Heart right ventricle (tissue), 16 donors: ENCODE measurements at regions not wholly inside any gene's neighbourhood (a gene's known extent, or its start where the extent isn't known, plus 50 kb on each side); places are given as distances from the start of the nearest gene placed in this dataset.

Experiments used
- ATAC-seq, 8 donors: fragments of 200-7000 bp; cut with Tn5 transposase; one replicate each; pipeline ENCODE4 v1.9.1; 2020; ENCODE audit warnings: mild to moderate bottlenecking in 8 of 8, moderate library complexity in 8 of 8, moderate number of reproducible peaks in 1 of 8
- DNase-seq, 2 donors: peaks; one replicate each; pipeline ENCODE4 v3.0.0-alpha.2; 2020
- H3K27ac ChIP-seq, 10 donors: fragments of 200-600 bp; sonication (generic) in 2 of 10; one replicate each; pipeline versions ENCODE4 v1.5.0 to v1.8.0; 2020 to 2022; ENCODE audit warnings: mild to moderate bottlenecking in 3 of 10
- H3K27me3 ChIP-seq, 7 donors: fragments of 200-600 bp; one replicate each; pipeline ENCODE4 v1.8.0; 2021 to 2022; ENCODE audit warnings: mild to moderate bottlenecking in 2 of 7
- H3K36me3 ChIP-seq, 9 donors: fragments of 200-600 bp; sonication (generic) in 1 of 9; one replicate each; pipeline versions ENCODE4 v1.5.0 to v1.8.0; 2020 to 2022; ENCODE audit warnings: mild to moderate bottlenecking in 2 of 9
- H3K4me1 ChIP-seq, 9 donors: fragments of 200-600 bp; sonication (generic) in 1 of 9; one replicate each; pipeline versions ENCODE4 v1.5.0 to v1.8.0; 2020 to 2022; ENCODE audit warnings: mild to moderate bottlenecking in 4 of 9
- H3K4me3 ChIP-seq, 10 donors: fragments of 200-600 bp; sonication (generic) in 2 of 10; one replicate each; pipeline versions ENCODE4 v1.5.0 to v1.8.0; 2020 to 2022; ENCODE audit warnings: mild to moderate bottlenecking in 7 of 10, moderate library complexity in 2 of 10
- H3K9me3 ChIP-seq, 11 donors: fragments of 200-600 bp in 10 of 11; sonication (generic) in 2 of 11; one replicate each; pipeline versions ENCODE4 v1.5.0 to v1.8.0; 2013 to 2022; ENCODE audit warnings: mild to moderate bottlenecking in 2 of 11, control low read depth in 1 of 11, moderate library complexity in 1 of 11
- WGBS, 2 donors: extraction: QIAGEN DNeasy Blood & Tissue Kit; methylation state at CpG; one replicate each; pipeline ENCODE4 v1.1.7; 2013; ENCODE audit warnings: inconsistent platforms in 1 of 2; 5-methylcytosine and 5-hydroxymethylcytosine counted together
- intact Hi-C, 10 donors: fragments of 100-400 bp; cut with DNase I; formaldehyde crosslinking; loops; one replicate each; pipeline versions ENCODE4 v1.11.1 to v1.14.2; 2022
- TF ChIP-seq, protein P1 (sequence below), 9 donors: fragments of 200-600 bp; sonication (generic) in 2 of 9; IDR thresholded peaks; one replicate each; pipeline versions ENCODE4 v1.5.0 to v1.8.0; 2021 to 2022; ENCODE audit warnings: antibody characterized with exemption in 9 of 9, mild to moderate bottlenecking in 5 of 9, moderate library complexity in 1 of 9
- donor health status: Arrhythmogenic right ventricular cardiomyopathy.
- donor health status: ischemic (EF 13 %, LVEDD 7.1; RV severe dilation, severe dysfunction).
- donor health status: healthy with polysubstance abuse.
- donor health status: DM: no; HTN: yes; CAD: no.
- donor health status: DM: no; HTN: no; CAD: no.
- donor health status: ischemic (EF 25% LVEDD 6.9; RV normal size, moderate dysfunction).
- donor health status: ischemic (EF 25% LVEDD 5.7; RV mildly dilated, moderate dysfunction).
- donor health status: healthy.
- donor health status: DM: yes; HTN: yes; CAD: no.
- donor health status: Ischemic cardiomyopathy.
- donor health status: ischemic (EF 35%, LVEDD 5.7; RV mildly dilated, moderate dysfunction).
- donor health status: nonischemic (EF 11% LVEDD 7.7; RV severe dilation, severe dysfunction).
- donor health status: DM: yes; HTN: yes; CAD: no.
- donor health status: PGD.
- donor health status: ischemic (EF 29% LVEDD 5.4; RV normal size, mild dysfunction).
- donor health status: nonischemic (EF 23%, LVEDD 6.1; RV moderate dilation, normal function).

DNA sequence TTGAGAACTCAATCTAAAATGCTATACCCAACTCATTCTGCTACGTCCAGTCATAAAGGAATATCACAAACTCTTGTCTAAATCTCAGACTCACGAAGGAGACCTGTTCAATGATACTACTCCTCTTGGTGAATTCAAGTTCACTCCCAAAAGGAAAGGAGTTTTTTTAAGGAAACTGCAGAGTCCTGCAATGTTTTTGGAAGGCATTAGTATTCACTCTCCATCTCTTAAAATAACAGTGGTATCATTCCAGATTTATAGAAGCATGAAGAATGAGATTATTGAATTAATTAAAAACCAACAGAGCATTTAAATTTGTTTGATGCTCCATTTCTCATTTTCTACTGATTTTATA lies 73.4 kb downstream of the FOXD1 start:
- ATAC-seq (no peak), DNase-seq (no peak)
- Histone ChIP-seq H3K36me3 (no peaks in the 10 kb centered on the region), H3K4me1 (peaks cover 0 to 4% (median 0%) of the 10 kb centered on the region in 9 donors), H3K4me3 (no peak overlapping the region), H3K27ac (no peak overlapping the region), H3K27me3 (peaks cover 0 to 98% (median 87%) of the 10 kb centered on the region in 7 donors), H3K9me3 (no peaks in the 10 kb centered on the region)
- WGBS, 2 donors = 65 to 71% methylated on average over 2 of the region's 2 CpGs
- intact Hi-C loops = no loop called here
- TF ChIP-seq, protein P1, sequence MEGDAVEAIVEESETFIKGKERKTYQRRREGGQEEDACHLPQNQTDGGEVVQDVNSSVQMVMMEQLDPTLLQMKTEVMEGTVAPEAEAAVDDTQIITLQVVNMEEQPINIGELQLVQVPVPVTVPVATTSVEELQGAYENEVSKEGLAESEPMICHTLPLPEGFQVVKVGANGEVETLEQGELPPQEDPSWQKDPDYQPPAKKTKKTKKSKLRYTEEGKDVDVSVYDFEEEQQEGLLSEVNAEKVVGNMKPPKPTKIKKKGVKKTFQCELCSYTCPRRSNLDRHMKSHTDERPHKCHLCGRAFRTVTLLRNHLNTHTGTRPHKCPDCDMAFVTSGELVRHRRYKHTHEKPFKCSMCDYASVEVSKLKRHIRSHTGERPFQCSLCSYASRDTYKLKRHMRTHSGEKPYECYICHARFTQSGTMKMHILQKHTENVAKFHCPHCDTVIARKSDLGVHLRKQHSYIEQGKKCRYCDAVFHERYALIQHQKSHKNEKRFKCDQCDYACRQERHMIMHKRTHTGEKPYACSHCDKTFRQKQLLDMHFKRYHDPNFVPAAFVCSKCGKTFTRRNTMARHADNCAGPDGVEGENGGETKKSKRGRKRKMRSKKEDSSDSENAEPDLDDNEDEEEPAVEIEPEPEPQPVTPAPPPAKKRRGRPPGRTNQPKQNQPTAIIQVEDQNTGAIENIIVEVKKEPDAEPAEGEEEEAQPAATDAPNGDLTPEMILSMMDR (IDR thresholded peaks at IDR 0.05) = no peak

DNA sequence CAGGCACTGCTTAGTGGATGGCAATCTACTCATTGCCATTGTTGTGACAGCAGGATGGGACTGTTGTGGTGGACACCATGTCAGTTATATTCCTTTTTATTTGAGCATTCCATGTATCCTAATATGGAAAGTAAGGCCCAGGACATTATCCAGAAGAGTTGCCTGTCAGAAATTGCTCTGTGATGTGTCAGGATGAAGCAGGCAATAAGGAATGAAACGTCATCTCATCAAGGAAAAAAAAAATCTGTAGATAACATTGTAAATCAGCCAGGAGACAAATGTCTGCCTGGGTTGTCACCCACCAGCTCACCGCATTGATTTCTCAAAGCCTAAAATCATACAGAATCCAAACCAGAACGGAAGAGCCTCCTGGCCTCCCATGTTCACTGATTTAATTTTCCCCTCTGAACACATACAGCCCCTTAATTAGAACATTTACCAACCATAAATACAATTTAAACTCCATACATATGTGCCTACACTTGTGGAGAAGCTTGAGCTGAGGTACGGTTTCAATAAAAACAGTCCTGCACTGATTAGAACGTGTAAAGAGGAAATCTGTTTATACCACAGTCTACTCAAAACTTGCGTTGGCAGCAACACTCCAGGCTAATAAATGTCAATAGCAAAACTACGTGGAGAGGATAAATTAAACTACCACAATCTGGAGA lies 73.9 kb downstream of the FOXD1 start:
- TF ChIP-seq, protein P1 (IDR thresholded peaks at IDR 0.05) = no peak
- Histone ChIP-seq H3K27ac (no peak overlapping the region), H3K4me1 (no peaks in the 10 kb centered on the region), H3K27me3 (peaks cover 0 to 98% (median 87%) of the 10 kb centered on the region in 7 donors), H3K9me3 (no peaks in the 10 kb centered on the region), H3K4me3 (no peak overlapping the region), H3K36me3 (no peaks in the 10 kb centered on the region)
- intact Hi-C loops = no loop called here
- 50 to 57% methylated on average over 7 of the region's 7 CpGs for WGBS, 2 donors
- no peak for DNase-seq
- ATAC-seq = no peak

- no peaks in the 10 kb centered on the region for H3K9me3 ChIP-seq
- WGBS, 2 donors = 77 to 83% methylated on average over 3 of the region's 3 CpGs
- H3K36me3 ChIP-seq = no peaks in the 10 kb centered on the region
- H3K27ac ChIP-seq = no peak overlapping the region
- DNase-seq (no peak), ATAC-seq (no peak)
- intact Hi-C loops = no loop called here
- TF ChIP-seq, protein P1 (IDR thresholded peaks at IDR 0.05) = no peak
- peaks cover 0 to 98% (median 86%) of the 10 kb centered on the region in 7 donors for H3K27me3 ChIP-seq
- H3K4me3 ChIP-seq = no peak overlapping the region
- no peaks in the 10 kb centered on the region for H3K4me1 ChIP-seq
These were observed 74.6 kb downstream of the FOXD1 start for GRCh38 chr5:73373814-73374510.

DNA sequence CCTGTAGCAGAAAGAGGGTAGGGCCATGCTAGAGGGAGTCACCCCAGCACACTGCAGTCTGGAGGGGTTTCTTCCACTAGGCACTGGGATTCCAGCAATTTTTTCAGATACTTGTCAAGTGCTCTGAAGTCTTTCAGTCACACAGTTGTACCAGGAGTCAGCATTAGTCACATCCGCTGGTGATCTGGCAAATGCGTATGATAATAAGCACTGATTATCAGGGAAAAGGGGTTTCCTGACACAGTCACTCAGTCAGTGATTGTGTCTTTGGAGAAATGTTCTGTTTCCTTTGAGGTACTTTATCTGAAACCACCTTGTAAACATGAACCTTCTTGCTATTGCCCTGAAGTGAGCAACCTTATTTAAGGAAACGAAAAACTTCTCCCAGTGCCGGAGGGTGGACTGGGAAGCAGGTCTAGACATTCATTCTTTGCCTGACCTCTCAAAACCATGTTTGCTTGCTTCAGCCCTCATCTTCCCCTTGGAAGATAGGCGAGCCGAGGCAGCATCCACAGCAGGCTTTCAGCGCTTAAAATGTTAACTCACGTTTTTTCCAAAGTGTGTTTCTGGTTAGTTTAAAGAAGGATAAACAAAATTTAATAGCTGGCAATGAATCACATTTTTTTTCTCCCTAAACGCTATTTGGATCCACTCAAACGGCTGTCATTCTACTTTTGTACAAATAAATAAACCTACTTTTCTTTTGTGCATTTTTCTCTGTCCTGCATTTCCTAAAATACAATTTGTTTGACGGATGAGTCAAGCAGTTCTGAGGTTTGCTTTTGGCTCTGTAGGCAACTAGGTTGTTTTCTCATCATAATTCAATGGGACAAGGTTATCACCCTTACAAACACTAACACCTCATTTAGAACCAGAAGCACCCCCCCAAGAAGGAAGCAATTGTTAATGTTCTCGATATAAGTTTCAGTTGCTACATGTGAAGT lies 77.7 kb downstream of the FOXD1 start:
- WGBS, 2 donors = 42 to 50% methylated on average over 12 of the region's 12 CpGs
- Histone ChIP-seq H3K4me3 (no peak overlapping the region), H3K27me3 (peaks cover 0 to 85% (median 65%) of the 10 kb centered on the region in 7 donors), H3K4me1 (no peaks in the 10 kb centered on the region), H3K36me3 (no peaks in the 10 kb centered on the region), H3K9me3 (no peaks in the 10 kb centered on the region), H3K27ac (no peak overlapping the region)
- intact Hi-C loops = no loop called here
- TF ChIP-seq, protein P1 (IDR thresholded peaks at IDR 0.05) = no peak
- no peak for ATAC-seq
- DNase-seq = no peak
